ENCODE measurements at regions not wholly inside any gene's neighbourhood (a gene's known extent, or its start where the extent isn't known, plus 50 kb on each side); places are given as distances from the start of the nearest gene placed in this dataset.

- no peak for TF ChIP-seq CTCF (IDR thresholded peaks at IDR 0.05; ENCODE audit: low read depth, low read length, poor library complexity, severe bottlenecking)
- TF ChIP-seq EZH2phosphoT487 (IDR thresholded peaks at IDR 0.05; ENCODE audit: borderline replicate concordance, low read length): no peak
Observed at GRCh38 chr4:36624030-36624429, 342.6 kb downstream of the DTHD1 start.
